Colon (tissue), 2 donors: ENCODE measurements at regions not wholly inside any gene's neighbourhood (a gene's known extent, or its start where the extent isn't known, plus 50 kb on each side); places are given as distances from the start of the nearest gene placed in this dataset.
"Not testable (repeated sequence)": the region's sequence is repeated elsewhere in the genome, so short reads cannot be mapped to it uniquely, and the experiment has no call there.

Experiments
- FAIRE-seq: peaks from 2 replicates; lab custom pipeline; 2012; peaks lifted over from hg19 to GRCh38; lab: Jason Lieb, UNC
- donor health status: control.
- donor health status: control.

DNA sequence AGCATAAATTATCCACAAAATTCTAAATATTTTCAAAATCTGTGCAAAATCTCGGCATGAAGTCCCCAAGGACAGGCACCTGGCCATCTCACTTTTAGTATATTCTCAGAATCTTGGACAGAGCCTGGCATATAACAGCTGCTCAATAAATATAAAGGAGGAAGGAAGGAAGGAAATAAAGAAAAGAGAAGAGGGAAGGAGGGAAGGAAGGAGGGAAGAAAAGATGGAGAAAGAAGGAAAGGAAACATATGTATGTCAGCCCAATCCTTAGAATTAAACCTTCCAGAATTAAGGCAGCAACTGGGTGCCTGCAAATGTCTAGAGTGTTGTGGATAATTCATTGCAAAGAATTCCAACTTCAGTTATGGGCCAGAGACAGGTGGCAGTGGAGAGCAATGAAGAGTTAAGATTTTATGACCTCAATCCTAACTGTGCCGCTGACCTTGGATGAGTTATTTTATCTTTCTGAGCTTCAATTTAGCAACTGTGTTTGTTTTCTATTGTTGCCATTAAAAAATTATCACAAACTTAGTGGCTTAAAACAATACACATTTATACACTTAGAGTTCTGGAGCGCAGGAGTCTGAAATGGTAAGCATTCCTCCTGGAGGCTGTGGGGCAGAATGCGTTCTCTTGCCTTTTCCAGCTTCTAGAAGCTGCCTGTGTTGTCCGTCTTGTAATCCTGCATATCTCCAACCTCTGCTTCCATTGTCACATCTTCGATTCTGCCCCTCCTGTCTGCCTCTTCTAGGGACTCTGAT is 200.9 kb upstream of the MSX2 start:
- FAIRE-seq: no peak

DNA sequence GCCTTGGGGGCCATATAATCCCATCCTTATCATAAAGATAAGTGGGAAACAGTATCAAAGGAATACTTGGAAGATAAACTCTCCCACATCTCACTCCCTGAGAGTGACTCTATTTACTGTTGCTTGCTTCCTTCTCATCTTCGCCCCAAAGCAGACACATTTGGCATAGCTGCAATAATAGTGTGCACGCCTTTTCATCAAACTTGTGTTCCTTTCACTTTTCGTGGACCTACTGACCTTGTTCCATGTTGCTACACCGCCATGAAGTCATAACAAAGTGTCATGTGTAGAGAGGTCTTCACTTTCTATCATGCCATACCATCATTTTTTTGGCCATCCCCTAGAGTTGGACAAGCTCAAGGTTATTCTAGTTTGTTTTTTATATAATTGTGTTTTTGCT is 200.0 kb upstream of the MSX2 start:
- no peak for FAIRE-seq

DNA sequence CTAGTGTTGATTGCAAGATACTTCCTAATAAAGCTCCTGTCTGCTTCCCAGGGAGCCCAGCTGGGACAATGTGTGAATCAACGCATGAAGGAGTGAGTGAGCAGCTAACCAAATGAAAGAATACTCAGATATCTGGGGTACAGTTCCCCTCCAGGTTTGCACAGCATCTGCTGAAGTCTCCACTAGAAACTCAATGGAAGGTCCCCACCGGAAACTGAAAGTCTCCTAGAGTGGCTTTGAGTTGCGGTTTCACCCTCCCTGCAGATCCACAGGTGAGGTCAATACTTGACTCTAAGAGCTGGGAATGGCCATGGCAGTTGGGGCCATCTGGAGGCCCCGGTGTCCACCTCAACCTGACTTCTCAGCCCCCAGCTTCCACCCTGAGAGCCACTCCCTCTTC is 198.2 kb upstream of the MSX2 start:
- no peak for FAIRE-seq

- no peak for FAIRE-seq
Observed at GRCh38 chr5:174527916-174528540, 196.4 kb upstream of the MSX2 start.

- FAIRE-seq: no peak
Observed at GRCh38 chr5:174528821-174529544, 195.4 kb upstream of the MSX2 start.

DNA sequence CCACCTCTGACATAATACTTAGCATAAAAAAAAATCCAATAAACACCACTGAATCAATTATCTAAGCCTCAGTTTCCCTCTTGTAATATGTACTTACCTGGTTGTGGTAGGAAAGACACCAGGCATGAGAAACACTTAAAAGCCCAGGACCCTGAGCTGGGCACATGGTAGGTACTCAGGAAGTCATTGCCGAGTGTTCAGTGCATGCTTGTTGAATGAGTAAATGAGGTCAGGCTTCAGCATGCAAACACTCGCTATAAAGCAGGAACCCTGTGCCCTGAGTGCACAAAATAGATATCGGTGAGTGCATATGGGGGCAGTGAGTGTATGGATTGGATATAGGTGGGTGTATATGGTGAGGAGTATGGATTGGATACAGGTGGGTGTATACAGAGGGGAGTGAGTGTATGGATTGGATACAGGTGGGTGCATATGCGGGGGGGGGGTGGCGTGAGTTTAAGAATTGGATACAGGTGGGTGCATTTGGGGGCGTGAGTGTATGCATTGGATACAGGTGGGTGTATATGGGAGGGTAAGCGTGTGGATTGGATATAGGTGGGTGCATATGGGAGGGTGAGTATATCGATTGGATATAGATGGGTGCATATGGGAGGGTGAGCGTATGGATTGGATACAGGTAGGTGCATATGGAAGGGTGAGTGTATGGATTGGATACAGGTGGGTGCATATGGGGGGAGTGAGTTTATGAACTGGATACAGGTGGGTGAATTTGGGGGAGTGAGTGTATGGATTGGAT is 194.3 kb upstream of the MSX2 start:
- FAIRE-seq: no peak

DNA sequence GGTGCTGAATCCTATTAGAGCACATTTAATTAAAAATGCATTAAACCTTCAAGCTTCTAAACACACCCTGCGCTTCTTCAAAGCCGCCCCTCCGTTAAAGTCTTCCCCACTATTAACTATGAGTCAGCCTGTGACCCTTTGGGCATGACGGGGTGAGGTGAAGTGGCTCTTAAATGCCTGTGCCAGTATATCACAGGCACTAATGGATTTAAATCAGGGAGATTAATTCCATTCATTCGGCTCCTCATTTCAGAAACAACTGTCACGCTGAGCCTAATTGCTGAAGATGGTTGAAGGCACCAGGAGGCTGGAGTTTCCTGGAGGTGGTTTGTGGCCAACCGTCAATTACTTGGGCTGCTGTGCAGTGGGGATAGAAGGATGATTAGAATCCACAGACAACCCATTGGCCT is 192.6 kb upstream of the MSX2 start:
- no peak for FAIRE-seq

DNA sequence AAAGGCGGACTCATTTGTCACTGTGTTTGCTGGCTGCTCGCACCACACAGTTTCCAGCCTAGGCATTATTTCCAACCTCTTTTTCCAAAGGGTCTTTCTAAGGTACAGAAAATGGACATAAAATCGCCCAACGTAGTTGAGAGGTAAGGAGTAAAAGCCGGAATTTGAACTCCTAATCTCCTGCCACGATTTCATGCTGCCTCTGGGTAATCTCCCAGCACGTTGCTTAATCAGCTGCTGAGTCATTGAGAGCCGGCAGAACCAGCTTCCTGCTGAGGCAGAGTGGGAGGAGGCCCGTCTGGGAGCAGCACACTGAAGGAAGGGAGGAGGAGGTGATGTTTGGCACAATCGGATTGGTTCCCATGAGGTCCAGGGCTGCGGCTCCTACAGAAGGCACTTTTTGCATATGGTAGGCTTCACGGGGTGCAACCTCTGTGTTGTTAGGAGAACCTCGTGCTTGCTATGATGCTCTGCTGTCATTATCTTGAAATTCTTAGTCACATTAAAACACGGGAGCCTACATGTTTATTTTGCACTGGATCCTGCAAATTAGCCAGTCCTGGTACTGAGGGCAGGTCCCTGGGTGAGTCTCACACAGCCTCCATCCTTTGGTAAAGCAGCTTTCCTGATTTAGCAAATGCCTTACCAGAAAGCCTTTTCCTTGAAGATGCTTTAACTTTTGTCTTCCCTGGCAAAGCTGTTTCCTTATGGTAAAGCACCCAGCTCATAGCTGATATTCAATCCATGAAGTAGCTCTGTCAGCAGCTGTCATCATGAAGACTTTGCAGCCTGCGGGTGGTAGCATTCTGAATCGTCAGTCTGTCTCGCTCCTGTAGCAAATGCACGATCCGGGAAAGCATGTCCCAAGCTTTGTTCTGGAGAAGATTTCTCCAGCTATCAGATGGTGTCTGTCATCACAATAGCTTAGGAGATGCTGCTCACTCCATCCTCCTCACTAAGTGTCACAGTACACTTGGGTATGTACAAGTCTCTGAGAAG is 191.6 kb upstream of the MSX2 start:
- FAIRE-seq: no peak

DNA sequence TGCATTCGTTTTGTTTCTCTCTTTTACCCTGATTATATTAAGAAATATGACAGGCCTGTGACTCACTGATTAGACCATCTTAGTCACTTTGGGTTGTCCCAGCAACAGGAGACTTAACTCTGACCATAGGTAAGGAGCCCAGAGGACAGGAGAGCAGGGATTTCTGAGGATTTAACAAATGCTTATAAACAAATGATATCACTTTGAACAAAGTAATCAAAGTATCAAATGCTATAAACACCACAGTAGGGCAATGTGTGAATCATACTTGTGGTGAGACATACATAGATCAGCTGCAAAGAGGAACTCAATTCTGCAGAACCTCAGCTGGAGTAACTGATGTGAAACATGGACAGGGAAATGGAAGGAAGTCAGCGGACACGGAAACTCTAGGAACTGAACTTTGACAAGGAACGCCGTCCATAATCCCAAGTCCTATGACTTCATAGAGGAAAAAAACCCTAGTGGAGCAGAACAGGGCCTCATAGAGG is 190.6 kb upstream of the MSX2 start:
- no peak for FAIRE-seq

DNA sequence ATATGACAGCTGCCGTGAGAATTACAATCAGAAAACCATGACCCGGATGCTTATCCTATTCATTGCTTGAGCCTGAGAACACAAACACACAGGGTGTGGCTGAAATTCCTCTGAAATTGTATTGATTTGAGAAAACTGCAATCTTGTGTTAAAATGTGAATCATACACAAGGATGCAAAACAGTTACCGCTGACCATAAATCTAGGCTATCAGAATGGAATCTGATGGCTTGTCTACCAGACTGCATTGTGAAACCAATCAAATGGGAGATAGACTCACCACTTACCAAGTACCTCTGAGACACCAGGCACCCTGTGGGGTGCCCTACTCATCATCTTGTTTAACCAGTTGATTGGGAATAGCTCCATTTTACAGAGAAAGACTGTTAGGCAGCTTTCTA is 188.7 kb upstream of the MSX2 start:
- no peak for FAIRE-seq

DNA sequence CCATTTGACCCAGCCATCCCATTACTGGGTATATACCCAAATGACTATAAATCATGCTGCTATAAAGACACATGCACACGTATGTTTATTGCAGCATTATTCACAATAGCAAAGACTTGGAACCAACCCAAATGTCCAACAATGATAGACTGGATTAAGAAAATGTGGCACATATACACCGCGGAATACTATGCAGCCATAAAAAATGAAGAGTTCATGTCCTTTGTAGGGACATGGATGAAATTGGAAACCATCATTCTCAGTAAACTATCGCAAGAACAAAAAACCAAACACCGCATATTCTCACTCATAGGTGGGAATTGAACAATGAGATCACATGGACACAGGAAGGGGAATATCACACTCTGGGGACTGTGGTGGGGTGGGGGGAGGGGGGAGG is 184.6 kb upstream of the MSX2 start:
- not testable (repeated sequence) for FAIRE-seq

GRCh38 chr5:174542037-174542436 is 182.3 kb upstream of the MSX2 start:
- no peak for FAIRE-seq

GRCh38 chr5:174542471-174542870 is 181.9 kb upstream of the MSX2 start:
- FAIRE-seq: no peak

- FAIRE-seq: no peak
Observed at GRCh38 chr5:174545926-174546325, 178.5 kb upstream of the MSX2 start.

DNA sequence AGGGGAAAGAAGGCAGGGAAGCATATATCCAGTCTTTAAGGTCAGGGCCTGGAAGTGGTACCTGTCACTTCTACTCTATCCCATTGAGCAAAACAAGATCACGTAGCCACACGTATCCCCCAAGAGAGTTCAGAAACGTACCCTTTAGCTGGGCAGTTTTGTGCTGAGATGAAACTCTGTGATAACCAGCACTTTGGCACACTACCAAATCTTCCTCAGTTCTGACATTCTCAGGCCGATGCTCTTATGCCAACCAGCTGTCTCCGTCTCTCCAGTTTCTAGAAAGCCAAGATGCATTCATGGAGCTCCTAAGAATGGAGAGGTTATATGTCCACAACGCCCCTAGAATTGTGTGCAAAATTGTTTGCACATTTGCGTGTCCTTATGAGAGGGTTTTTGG is 176.6 kb upstream of the MSX2 start:
- no peak for FAIRE-seq

- no peak for FAIRE-seq
Observed at GRCh38 chr5:174549254-174549653, 175.1 kb upstream of the MSX2 start.

DNA sequence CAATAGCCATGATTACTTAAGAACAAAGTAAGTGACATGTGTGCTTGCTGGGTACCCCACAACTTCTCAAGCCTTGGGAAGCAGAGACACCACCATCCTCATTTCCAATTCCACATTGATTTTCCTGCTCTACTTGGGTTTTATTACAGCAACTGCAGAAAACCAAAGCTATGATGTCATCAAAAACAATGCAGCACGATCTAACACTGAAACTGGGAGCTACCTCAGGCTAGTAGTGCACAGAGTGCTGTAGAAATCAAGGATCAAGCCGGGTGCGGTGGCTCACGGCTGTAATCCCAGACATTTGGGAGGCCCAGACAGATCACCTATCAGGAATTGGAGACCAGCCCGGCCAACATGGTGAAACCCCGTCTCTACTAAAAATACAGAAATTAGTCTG is 174.4 kb upstream of the MSX2 start:
- FAIRE-seq: no peak

DNA sequence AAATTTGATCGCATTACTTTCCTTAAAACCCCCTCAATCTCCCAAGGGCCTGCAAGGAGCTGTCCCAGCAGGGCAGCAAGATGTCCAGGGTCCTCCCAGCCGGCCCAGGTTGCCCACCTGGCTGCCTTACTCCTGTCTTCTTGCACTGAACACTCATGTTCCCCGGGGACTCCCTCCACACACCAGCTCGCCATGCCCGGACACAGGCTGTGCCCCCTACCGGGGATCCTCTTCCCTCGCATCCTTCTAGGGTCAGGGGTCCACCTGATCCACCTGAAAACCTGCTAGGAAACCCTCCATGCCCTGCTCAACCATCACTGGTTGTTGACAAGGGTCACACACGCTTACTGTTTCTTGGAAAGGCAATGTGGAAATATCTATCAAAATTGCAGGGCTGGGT is 172.0 kb upstream of the MSX2 start:
- FAIRE-seq: no peak

DNA sequence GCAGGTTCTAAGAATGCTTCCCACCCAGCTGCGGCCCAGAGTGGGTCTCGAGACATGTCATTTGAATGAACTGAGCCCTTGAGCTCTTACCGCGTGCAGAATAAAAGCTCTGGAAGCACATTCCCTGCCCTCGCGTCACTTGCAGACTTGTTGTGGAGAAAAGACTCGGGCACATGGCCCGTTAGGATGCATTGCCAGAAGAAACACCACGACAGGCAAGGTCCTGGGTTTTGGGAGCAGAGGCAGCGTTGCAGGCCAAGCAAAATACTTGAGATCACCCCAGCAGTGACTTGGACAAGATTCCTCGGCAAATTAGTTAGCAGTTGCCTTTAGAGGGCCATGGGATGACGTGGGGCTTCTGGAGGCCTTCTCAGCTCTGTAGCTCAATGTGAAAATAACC is 170.8 kb upstream of the MSX2 start:
- no peak for FAIRE-seq

- FAIRE-seq: no peak
Observed at GRCh38 chr5:174555726-174556125, 168.7 kb upstream of the MSX2 start.

DNA sequence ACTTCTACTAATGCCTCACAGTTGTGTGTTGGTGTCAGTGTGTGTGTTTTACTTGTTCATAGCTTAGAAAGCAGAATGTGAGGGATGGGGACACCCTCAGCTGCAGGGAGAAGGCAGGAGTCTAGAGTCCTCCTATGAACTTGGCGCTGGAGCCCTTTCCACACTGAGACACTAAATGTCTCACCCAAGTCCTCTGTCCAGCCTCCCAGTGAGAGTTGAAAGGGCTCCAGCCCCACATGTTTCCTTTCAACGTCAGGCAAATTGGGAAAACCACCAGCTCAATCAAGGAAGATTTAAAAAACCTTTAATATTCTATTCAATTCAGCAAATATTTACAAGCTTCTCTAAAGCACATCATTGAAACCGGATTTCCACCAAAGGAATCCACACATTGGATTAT is 167.6 kb upstream of the MSX2 start:
- no peak for FAIRE-seq
